LNCAP (cell line): ENCODE measurements at regions not wholly inside any gene's neighbourhood (a gene's known extent, or its start where the extent isn't known, plus 50 kb on each side); places are given as distances from the start of the nearest gene placed in this dataset.

Experiments
- TF ChIP-seq, protein P1 (sequence below): fragments of 450-650 bp; IDR thresholded peaks from 2 replicates; pipeline ENCODE4 v1.5.1; 2017; ENCODE audit warnings: mild to moderate bottlenecking

DNA sequence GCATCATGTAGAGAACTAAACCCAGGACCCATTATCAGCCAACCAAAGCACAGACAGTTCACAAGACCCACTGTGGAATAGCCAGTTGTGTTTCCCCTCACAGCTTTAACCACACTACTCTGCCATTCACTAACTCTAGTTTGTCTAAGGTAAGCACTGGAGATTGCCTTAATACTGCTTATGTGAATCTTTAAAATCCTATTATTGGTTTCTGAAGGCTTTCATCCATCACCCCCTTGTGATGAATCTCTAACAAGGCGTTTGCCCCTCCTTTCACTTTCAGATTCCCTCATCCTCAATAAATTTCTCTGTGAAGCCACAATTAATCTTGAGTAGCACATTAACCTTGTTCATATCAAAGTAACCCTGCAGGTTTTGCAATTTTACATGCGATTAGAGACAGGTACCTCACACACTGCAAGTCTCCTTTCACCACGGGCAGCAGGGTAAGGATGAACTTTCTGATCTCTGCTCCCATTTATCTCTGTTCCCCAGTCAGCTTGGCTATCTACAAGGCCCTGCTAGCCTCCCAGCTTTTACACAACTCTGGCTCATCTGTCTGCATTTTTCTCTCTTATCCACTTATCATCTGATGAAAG is 785.6 kb downstream of the REEP3 start:
- TF ChIP-seq, protein P1, sequence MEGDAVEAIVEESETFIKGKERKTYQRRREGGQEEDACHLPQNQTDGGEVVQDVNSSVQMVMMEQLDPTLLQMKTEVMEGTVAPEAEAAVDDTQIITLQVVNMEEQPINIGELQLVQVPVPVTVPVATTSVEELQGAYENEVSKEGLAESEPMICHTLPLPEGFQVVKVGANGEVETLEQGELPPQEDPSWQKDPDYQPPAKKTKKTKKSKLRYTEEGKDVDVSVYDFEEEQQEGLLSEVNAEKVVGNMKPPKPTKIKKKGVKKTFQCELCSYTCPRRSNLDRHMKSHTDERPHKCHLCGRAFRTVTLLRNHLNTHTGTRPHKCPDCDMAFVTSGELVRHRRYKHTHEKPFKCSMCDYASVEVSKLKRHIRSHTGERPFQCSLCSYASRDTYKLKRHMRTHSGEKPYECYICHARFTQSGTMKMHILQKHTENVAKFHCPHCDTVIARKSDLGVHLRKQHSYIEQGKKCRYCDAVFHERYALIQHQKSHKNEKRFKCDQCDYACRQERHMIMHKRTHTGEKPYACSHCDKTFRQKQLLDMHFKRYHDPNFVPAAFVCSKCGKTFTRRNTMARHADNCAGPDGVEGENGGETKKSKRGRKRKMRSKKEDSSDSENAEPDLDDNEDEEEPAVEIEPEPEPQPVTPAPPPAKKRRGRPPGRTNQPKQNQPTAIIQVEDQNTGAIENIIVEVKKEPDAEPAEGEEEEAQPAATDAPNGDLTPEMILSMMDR, result no peak

DNA sequence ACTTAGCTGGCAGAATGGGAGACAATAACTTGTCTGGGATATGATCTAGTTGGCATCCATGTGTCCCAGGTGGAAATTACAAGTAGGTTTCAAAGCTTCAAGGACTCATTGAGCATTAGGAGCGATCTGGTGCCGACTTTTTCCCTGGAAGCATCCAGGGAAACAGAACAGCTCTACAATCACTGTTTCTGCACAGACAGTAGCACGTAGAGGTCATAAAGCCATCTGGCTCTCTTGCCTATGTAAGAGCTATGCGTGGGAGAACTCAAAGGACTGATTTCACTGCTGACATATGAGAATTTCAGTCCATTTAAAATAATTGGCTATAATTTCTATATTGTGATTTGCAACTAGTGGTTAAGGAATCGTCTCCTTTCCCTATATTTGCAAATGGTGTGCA is 791.7 kb downstream of the REEP3 start:
- TF ChIP-seq, protein P1, result no peak

DNA sequence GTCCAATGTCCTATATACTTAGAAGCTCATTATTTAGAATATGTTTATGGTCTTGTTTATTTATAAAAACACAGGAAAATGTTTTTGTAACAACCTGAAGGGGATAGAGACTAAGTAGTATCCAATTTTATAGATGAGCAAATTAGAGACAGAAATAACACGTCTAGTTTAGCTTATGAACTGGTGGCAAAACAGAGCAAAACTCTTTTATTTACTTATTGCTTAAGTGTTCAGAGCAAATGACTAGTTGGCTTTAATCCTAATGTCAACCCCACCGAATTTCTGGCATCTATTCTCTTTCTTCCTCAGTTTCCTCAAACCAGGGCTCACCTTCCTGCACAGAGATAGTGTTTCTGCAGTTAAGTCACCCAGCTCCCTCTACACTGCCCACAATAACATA is 792.8 kb downstream of the REEP3 start:
- TF ChIP-seq, protein P1, result no peak

DNA sequence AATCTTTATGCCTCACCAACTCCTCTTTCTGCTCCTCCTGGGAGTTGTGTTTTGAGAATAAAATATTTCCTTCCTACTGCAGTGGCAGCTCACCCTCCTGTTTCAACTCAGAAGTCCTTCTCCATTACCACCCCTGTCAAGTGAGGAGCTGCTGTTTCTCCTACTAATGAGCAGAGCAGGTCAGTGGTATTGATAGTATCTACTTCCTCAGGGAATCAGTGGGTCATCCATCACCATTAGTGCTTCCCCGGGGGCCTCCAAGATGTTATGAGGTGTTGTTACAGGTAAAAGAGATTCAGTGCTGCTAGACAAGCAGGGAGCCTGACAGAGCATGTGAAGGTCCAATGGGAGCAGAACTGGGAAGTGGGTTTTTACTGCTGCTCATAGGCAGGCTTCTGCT is 795.2 kb downstream of the REEP3 start:
- TF ChIP-seq, protein P1, result no peak

DNA sequence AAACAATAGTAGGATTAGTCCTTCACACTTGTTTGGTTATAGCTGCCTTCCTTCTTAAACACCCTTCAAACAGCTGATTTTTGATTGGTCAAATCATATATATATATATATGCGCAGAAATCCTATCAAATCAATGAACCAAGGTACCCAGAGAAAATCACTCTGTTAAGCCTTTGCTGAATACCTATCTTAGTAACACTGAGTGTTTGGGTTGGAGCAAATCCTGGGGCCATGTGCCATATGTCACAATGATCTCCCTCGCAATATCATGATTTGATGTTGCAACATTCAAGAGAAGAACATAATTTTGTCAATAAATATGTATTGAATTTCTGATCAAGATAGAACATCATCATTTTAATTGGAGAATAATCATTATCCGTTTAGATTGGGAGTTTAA is 795.6 kb downstream of the REEP3 start:
- TF ChIP-seq, protein P1, result no peak

DNA sequence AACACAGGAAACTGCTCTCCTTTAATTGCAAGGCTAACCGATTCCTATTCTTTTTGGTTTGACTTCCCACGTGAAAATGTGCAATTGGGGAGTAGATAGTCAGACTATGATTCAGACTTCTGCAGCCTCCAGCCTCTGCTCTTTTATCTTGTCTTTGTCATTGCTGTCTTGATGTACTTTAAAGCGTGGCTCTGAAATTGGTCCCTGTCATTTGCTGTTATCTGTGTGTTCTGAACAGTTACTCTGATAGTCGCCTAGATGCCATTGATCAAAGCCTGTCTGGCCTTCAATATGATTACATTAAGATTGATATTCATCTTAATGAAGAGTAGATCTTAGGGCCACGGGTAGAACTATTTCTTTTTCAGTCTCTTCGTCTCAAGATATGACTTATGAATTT is 799.2 kb downstream of the REEP3 start:
- TF ChIP-seq, protein P1, result no peak

DNA sequence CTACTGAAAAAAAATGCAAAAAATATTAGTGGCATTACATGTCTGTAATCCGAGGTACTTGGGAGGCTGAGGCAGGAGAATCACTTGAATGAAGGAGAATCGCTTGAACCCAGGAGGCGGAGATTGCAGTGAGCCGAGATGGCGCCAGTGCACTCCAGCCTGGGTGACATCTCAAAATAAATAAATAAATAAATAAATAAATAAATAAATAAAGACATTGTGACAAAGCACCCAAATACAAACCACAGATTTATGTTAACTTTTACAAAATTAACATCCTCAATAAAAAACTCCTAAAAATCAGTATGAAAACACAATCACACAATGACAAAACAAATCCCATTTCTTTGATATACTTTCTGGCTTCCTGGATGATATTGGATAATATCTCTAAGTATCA is 808.3 kb downstream of the REEP3 start:
- TF ChIP-seq, protein P1, result no peak

DNA sequence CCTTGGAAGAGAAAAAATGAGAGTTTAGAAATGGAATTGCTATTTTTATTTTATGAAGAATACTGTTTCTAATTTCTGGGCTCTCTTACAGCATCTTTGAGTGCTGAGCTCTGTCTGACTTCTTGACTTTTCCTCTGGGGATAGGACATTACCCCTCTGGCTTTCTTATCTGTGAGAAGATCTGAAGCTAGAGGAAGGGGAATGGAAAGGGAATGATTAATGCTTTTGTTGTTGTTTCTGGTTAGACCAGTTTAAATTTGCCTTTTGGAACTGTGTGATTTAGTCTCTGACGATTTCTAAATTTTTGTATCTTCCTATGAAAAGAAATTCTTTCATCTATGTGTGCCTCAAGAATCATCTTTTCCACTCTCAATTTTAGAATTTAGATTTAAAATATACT is 811.4 kb downstream of the REEP3 start:
- TF ChIP-seq, protein P1, result no peak
